OCI-LY7 (cell line): ENCODE measurements at regions not wholly inside any gene's neighbourhood (a gene's known extent, or its start where the extent isn't known, plus 50 kb on each side); places are given as distances from the start of the nearest gene placed in this dataset.

Experiments
- EZH2phosphoT487 ChIP-seq: fragments of 200-600 bp; sonication (generic); IDR thresholded peaks from 2 replicates; pipeline ENCODE4 v1.6.1; 2018; ENCODE audit warnings: low read depth, borderline replicate concordance, mild to moderate bottlenecking, mixed run types, antibody characterized with exemption, low read length, moderate library complexity, mixed read lengths
- TF ChIP-seq, protein P1 (sequence below): fragments of 200-600 bp; sonication (generic); conservative IDR thresholded peaks from 2 replicates; pipeline ENCODE4 v1.5.1; 2014; ENCODE audit warnings: mild to moderate bottlenecking, antibody characterized with exemption, low read length, moderate library complexity, mixed read lengths

DNA sequence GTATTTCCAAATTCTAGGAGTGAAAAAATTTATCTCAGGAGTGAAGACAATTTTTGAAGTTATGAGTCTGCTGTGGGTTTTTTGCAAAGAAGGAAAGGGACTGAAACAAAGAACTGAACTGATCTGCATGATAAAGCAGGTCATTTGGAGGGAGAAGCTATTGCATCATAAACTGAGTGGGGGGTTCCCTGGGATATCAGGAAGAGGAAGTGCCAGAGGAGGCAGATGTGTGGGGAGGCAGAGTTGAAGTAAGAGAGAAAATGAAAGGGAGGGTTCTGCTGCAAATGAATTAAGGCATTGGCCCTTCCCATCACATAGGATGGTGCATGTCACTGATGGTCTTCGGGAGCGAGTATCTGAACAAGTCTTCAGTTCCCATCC lies 379.2 kb downstream of the VPS13C start:
- TF ChIP-seq, protein P1, sequence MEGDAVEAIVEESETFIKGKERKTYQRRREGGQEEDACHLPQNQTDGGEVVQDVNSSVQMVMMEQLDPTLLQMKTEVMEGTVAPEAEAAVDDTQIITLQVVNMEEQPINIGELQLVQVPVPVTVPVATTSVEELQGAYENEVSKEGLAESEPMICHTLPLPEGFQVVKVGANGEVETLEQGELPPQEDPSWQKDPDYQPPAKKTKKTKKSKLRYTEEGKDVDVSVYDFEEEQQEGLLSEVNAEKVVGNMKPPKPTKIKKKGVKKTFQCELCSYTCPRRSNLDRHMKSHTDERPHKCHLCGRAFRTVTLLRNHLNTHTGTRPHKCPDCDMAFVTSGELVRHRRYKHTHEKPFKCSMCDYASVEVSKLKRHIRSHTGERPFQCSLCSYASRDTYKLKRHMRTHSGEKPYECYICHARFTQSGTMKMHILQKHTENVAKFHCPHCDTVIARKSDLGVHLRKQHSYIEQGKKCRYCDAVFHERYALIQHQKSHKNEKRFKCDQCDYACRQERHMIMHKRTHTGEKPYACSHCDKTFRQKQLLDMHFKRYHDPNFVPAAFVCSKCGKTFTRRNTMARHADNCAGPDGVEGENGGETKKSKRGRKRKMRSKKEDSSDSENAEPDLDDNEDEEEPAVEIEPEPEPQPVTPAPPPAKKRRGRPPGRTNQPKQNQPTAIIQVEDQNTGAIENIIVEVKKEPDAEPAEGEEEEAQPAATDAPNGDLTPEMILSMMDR = no peak
- no peak for TF ChIP-seq EZH2phosphoT487
